ENCODE measurements at regions not wholly inside any gene's neighbourhood (a gene's known extent, or its start where the extent isn't known, plus 50 kb on each side); places are given as distances from the start of the nearest gene placed in this dataset.
"Not testable (repeated sequence)": the region's sequence is repeated elsewhere in the genome, so short reads cannot be mapped to it uniquely, and the experiment has no call there.

DNA sequence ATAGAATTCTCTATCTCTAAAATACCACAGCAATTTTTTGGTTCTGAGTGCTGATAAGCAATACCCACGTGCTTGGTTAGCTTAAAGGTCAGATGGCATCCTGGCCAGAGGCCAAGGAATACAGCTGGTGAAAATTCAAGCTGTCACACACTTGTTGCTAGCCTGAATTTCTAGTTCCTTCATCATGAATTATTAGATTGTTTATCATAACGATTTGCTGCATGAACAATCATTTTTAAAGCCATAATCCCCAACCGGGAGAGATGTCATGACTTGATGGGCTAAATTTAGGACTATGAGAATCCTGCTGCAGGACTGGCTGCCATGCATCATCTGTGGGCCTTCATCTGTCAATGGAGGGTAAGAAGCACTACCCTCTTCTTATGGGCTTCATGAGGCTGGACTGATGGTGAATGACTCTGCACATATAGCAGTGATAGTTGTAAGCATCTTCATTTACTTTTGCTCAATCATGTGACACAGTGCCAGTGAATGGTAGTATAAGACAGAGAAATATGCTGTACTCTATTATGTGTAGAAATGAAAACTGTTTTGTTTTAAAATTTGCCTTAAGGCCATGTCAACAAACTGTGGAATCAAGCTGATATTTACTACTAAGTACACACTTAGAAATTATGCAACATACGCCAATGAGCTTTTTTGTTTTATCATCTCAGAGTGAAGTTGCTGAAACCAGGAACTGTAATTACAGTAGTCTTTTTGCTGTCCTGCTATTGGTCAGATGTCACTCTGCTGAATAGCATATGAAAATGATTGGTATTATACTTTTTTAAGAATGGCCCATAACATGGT is 80.5 kb upstream of the RALGPS2 start:
- no peak for DNase-seq

GRCh38 chr1:178645157-178645807 is 79.8 kb upstream of the RALGPS2 start:
- DNase-seq, result no peak

GRCh38 chr1:178645808-178646200 is 79.2 kb upstream of the RALGPS2 start:
- no peak for DNase-seq

DNA sequence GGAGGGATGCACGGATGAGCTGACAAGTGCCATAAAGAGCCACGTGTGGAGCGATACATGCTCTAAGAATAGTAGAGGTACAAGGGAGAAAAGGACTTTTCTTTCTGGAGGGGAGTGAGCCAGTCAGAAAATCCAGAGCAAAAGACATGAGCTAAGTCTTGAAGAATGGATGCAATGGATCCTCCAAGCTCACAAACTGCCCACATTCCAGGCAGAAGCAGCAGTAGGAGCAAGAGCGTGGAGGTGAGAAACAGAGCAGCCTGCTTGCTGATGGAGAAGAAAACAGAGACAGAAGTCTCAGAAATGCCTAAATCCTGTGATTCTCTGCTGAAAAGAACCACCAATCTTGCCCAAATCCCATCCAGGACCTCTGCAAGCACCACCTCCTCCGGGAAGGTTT is 78.2 kb upstream of the RALGPS2 start:
- DNase-seq, result no peak

DNA sequence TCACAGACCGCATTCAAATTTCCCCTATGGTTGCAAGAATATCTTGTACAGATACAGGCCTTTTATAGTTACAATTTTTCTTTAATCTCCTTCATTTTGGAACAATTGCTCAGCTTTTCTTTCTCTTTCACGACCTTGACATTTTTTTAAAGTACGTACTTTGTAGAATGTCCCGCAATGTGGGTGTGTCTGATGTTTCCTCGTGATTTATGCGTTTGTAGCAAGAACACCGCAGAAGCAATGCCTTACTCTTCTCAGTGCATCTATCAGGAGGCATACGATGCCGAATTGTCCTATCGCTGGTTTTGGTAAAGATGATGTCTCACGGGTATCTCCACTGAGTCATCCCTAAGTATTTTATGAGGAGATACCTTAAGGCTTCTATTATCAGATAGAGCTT is 76.9 kb upstream of the RALGPS2 start:
- DNase-seq, result no peak

DNA sequence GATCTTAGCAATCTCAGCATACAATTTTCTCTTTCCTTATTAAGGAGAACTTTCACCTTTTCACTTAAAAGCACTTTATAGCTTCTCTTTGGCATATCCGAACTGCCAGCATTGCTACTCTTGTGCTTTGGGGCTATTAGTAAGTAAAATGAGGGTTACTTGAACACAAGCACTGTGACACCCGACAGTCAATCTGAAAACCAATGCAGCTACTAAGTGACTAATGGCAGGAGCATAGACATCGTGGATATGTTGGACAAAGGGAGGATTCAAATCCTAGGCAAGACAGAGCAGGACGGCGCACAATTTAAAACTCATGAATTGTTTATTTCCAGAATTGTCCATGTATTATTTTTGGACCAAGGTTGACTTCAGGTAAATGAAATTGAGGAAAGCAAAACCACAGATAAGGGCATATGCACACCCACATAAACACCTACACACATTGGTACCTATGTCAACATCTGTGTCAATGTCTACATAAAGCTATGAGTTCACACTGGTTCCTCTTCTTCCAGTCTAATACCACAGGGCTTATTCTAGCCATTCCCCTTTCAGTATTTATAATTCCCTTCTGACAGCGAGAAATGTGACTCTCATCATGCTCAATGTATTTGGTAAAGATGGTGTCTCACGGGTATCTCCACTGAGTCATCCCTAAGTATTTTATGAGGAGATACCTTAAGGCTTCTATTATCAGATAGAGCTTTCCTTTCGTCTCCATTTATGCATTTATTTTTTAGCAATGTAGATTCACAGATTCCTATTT is 75.3 kb upstream of the RALGPS2 start:
- no peak for DNase-seq

GRCh38 chr1:178650934-178651511 is 74.0 kb upstream of the RALGPS2 start:
- no peak for DNase-seq

GRCh38 chr1:178651742-178652141 is 73.3 kb upstream of the RALGPS2 start:
- DNase-seq, result no peak

DNA sequence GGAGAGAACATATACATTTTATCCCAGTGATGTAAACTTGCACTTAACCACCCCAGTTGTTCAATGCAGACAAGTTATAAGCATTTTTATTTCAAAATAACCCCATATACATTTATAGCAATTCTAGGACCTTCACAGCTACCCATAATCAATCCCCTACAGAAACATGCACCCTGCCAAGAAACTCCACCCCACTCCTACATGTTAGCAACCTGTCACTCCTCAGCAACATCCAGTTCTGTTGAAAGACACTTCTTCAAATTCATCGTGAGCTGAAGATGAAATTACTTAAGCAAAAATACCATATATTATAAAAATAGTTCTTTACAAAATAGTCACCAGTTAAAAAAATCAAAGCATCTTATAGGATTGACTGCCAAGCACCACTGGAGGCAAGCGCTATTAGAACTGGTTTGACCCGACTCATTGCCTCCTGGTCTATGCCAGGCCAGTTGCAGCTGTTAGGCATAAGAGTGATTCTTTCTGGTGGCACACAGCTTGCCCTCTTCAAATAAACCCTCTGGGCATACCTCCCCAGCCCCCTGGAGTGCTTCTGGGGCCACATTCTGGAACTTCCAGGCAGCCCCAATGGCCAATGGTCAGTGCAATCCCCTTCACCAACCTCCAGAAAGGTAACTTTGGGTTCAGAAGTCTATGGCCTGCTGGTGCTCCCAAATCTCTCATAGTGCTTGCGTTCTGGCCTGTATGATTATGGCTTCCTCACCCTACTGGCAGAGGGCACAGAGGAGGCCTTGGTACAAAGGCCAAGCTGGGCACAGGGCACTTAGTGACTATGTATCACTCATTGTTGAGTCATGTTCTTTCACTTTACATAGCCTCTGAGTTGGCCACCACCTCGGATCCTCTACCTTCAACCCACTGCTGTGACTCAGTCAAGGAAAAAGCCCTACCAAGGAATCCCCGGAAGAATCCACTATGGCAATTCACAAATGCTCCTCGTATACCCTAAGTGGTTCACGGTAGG is 72.2 kb upstream of the RALGPS2 start:
- no peak for DNase-seq

DNA sequence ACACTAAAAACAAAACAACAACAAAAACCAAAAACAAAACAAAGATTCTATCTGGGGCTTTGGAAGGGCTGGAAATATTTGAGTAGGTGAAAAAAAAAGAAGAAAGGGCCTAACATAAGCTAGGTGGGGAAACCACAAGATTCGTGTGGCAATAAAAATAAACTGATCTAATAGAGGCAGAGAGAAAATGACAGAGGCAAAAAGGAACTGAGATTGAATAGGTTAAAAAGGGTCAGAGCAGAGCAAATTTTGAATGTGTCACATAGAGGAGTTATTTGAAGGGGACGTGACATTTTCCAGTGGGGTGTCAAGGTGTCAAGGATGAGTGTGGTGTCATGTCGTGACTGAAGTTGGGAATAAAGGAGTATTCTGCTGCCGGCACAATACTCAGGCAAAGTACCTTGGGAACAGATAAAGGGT is 65.2 kb upstream of the RALGPS2 start:
- no peak for DNase-seq

GRCh38 chr1:178660461-178660860 is 64.6 kb upstream of the RALGPS2 start:
- no peak for DNase-seq

GRCh38 chr1:178664278-178664677 is 60.8 kb upstream of the RALGPS2 start:
- no peak for DNase-seq

DNA sequence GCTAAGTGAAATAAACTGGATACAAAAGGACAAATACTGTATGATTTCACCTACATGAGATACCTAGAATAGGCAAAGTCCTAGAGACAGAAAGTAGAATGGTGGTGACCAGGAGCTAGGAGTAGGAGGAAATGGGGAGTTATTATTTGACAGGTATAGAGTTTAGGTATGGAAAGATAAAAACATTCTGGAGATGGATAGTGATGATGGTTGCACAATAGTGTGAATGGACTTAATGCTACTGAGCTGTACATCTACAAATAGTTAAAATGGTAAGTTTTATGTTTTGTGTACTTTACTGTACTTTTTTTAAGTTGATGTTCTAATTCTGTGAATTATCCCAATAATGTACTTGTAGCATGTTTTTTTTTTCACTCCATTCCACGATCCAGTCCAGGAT is 59.5 kb upstream of the RALGPS2 start:
- DNase-seq, result no peak

- DNase-seq, result not testable (repeated sequence)
These were observed 58.2 kb upstream of the RALGPS2 start for GRCh38 chr1:178666891-178667290.

DNA sequence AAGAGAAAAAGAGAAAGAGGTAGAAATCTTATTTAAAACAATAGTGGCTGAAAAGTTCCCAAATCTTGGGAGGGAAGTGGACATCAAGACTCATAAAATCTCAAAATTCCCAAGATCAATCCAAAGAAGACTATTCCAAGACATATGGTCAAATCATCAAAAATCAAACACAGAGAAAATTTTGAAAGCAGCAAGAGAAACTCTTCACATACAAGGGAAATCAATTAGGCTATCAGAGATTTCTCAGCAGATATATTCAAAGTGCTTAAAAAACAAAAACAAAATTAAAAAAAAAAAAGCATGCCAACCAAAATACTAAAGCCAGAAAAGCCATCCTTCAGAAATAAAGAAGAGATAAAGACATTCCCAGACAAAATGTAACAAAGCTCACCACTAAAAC is 52.6 kb upstream of the RALGPS2 start:
- no peak for DNase-seq

GRCh38 chr1:178674559-178674958 is 50.5 kb upstream of the RALGPS2 start:
- not testable (repeated sequence) for DNase-seq
